Liver (tissue), 7 donors: ENCODE measurements at regions not wholly inside any gene's neighbourhood (a gene's known extent, or its start where the extent isn't known, plus 50 kb on each side); places are given as distances from the start of the nearest gene placed in this dataset.
"Not testable (repeated sequence)": the region's sequence is repeated elsewhere in the genome, so short reads cannot be mapped to it uniquely, and the experiment has no call there.

Experiments
- DNase-seq: peaks from one replicate; pipeline ENCODE4 v3.0.0-alpha.2; 2017; ENCODE audit warnings: low spot score
- H3K27ac ChIP-seq, 2 donors: one replicate each; pipeline ENCODE4 v1.7.0; 2013; ENCODE audit warnings: inconsistent platforms in 2 of 2, low read length in 2 of 2, control low read depth in 1 of 2, low read depth in 1 of 2, mild to moderate bottlenecking in 1 of 2
- H3K27me3 ChIP-seq, 4 donors: one replicate each; pipeline versions ENCODE4 v1.6.1 to v1.7.0; 2013; ENCODE audit warnings: low read length in 3 of 4, inconsistent platforms in 1 of 4, mild to moderate bottlenecking in 1 of 4, moderate library complexity in 1 of 4; ENCODE audit not compliant: control insufficient read depth in 4 of 4, insufficient read depth in 4 of 4
- H3K36me3 ChIP-seq, 4 donors: one replicate each; pipeline versions ENCODE4 v1.6.1 to v1.7.0; 2013; ENCODE audit warnings: low read length in 3 of 4, mild to moderate bottlenecking in 3 of 4, low read depth in 1 of 4, moderate library complexity in 1 of 4; ENCODE audit not compliant: control insufficient read depth in 4 of 4, insufficient read depth in 3 of 4
- H3K4me1 ChIP-seq, 4 donors: one replicate each; pipeline versions ENCODE4 v1.6.1 to v1.7.0; 2013; ENCODE audit warnings: low read length in 3 of 4, mild to moderate bottlenecking in 3 of 4, moderate library complexity in 1 of 4; ENCODE audit not compliant: control insufficient read depth in 4 of 4, insufficient read depth in 4 of 4
- H3K4me3 ChIP-seq, 3 donors: one replicate each; pipeline versions ENCODE4 v1.6.1 to v1.7.0; 2013; ENCODE audit warnings: low read length in 3 of 3, control low read depth in 1 of 3, low read depth in 1 of 3, mild to moderate bottlenecking in 1 of 3
- H3K9ac ChIP-seq, 2 donors: one replicate each; pipeline ENCODE4 v1.7.0; 2013; ENCODE audit warnings: low read length in 2 of 2, mild to moderate bottlenecking in 2 of 2, moderate library complexity in 2 of 2, control low read depth in 1 of 2, low read depth in 1 of 2
- H3K9me3 ChIP-seq, 4 donors: one replicate each; pipeline versions ENCODE4 v1.6.1 to v1.7.0; 2013; ENCODE audit warnings: low read length in 3 of 4; ENCODE audit not compliant: control insufficient read depth in 4 of 4
- FOXA1 ChIP-seq: IDR thresholded peaks from 2 replicates; pipeline ENCODE4 v1.6.1; 2016; ENCODE audit warnings: antibody characterized with exemption
- FOXA2 ChIP-seq: IDR thresholded peaks from 2 replicates; pipeline ENCODE4 v1.6.1; 2016; ENCODE audit warnings: antibody characterized with exemption
- GABPA ChIP-seq, 2 donors: IDR thresholded peaks in 1 of 2; conservative IDR thresholded peaks in 1 of 2; 2 replicates each; pipeline ENCODE4 v1.6.1; 2016; ENCODE audit warnings: antibody characterized with exemption in 2 of 2, mild to moderate bottlenecking in 1 of 2, moderate library complexity in 1 of 2
- HNF4A ChIP-seq, 2 donors: conservative IDR thresholded peaks; 2 replicates each; pipeline ENCODE4 v1.6.1; 2016; ENCODE audit warnings: antibody characterized with exemption in 2 of 2, mild to moderate bottlenecking in 2 of 2
- HNF4G ChIP-seq: IDR thresholded peaks from 2 replicates; pipeline ENCODE4 v1.6.1; 2016; ENCODE audit warnings: antibody characterized with exemption
- JUND ChIP-seq, 2 donors: IDR thresholded peaks; 2 replicates each; pipeline ENCODE4 v1.6.1; 2016; ENCODE audit warnings: antibody characterized with exemption in 2 of 2
- NR2F2 ChIP-seq: IDR thresholded peaks from 2 replicates; pipeline ENCODE4 v1.6.1; 2016; ENCODE audit warnings: antibody characterized with exemption
- RAD21 ChIP-seq, 2 donors: IDR thresholded peaks; 2 replicates each; pipeline ENCODE4 v1.6.1; 2016; ENCODE audit warnings: antibody characterized with exemption in 2 of 2, mild to moderate bottlenecking in 2 of 2
- RXRA ChIP-seq, 2 donors: IDR thresholded peaks; 2 replicates each; pipeline ENCODE4 v1.6.1; 2017 to 2018; ENCODE audit warnings: antibody characterized with exemption in 2 of 2, mild to moderate bottlenecking in 1 of 2
- SP1 ChIP-seq: IDR thresholded peaks from 2 replicates; pipeline ENCODE4 v1.6.1; 2018; ENCODE audit warnings: antibody characterized with exemption, mild to moderate bottlenecking
- TAF1 ChIP-seq: conservative IDR thresholded peaks from 2 replicates; pipeline ENCODE4 v1.6.1; 2016; ENCODE audit warnings: antibody characterized with exemption, mild to moderate bottlenecking
- YY1 ChIP-seq: IDR thresholded peaks from 2 replicates; pipeline ENCODE4 v1.6.1; 2016; ENCODE audit warnings: antibody characterized with exemption, mild to moderate bottlenecking
- WGBS: extraction: QIAGEN DNeasy Blood & Tissue Kit; methylation state at CpG from one replicate; pipeline ENCODE4 v1.1.7; 2013; 5-methylcytosine and 5-hydroxymethylcytosine counted together
- TF ChIP-seq, protein P1 (sequence below): IDR thresholded peaks from 2 replicates; pipeline ENCODE4 v1.6.1; 2016; ENCODE audit warnings: antibody characterized with exemption
- TF ChIP-seq, protein P2 (sequence below): IDR thresholded peaks from 2 replicates; pipeline ENCODE4 v1.6.1; 2016; ENCODE audit warnings: antibody characterized with exemption, mild to moderate bottlenecking
- donor health status: healthy.
- donor health status: healthy.
- donor health status: healthy.
- donor health status: healthy.

DNA sequence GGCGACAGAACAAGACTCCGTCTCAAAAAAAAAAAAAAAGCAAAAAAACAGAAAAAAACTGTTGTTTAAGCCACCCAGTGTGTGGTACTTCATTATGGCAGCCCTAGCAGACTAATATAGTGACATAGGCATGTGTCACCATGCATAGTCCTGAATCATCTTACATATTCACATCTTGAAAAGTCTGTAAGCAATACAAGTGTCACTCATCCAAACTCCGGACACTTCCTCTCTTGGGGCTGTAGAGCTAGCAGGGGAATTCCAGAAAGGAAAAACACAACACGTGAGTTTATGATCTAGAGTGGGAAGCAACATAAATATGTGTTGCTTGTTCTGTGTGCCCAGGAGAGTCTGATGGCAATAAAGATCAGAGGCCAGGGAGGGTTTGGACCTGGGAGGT, 81.6 kb upstream of the KCNE2 start (continued):
- no peak for TF ChIP-seq FOXA2
- TF ChIP-seq SP1, result no peak
- no peak for TF ChIP-seq YY1
- TF ChIP-seq RAD21 (IDR thresholded peaks at IDR 0.05), result no peak
- TF ChIP-seq, protein P1, sequence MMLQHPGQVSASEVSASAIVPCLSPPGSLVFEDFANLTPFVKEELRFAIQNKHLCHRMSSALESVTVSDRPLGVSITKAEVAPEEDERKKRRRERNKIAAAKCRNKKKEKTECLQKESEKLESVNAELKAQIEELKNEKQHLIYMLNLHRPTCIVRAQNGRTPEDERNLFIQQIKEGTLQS, result no peak
- TF ChIP-seq FOXA1, result no peak
- no peak for TF ChIP-seq HNF4G
- no peak for TF ChIP-seq TAF1
- TF ChIP-seq JUND (IDR thresholded peaks at IDR 0.05), result no peak

DNA sequence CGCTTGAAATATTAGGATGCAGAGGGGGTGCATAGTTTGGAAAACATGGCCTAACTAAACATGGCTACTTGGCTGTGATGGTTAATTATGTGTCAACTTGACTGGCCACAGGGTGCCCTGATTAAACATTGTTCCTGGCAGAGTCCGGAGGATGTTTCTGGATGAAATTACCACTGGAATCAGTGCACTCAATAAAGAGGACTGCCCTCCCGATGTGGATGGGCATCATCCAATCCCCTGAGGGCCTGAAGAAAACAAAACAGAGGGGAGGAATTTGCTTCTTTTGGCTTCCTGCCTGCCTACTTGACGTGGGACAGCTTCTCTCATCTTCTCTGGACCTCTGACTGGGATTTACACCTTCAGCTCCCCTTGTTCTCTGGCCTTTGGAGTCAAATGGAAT, 79.1 kb upstream of the KCNE2 start:
- peaks cover 6 to 17% (median 15%) of the 10 kb centered on the region in 4 donors for H3K4me1 ChIP-seq
- no peaks in the 10 kb centered on the region for H3K36me3 ChIP-seq
- peak in 1 of 2 donors; percentile 4 for TF ChIP-seq RXRA (IDR thresholded peaks at IDR 0.05)
- TF ChIP-seq HNF4G, result no peak
- H3K27ac ChIP-seq, result no peak overlapping the region
- WGBS, result 44% methylated on average over 4 of the region's 4 CpGs
- H3K4me3 ChIP-seq, result no peak overlapping the region
- no peak overlapping the region for H3K9ac ChIP-seq
- H3K9me3 ChIP-seq, result no peaks in the 10 kb centered on the region
- H3K27me3 ChIP-seq, result no peaks in the 10 kb centered on the region
- DNase-seq, result no peak

DNA sequence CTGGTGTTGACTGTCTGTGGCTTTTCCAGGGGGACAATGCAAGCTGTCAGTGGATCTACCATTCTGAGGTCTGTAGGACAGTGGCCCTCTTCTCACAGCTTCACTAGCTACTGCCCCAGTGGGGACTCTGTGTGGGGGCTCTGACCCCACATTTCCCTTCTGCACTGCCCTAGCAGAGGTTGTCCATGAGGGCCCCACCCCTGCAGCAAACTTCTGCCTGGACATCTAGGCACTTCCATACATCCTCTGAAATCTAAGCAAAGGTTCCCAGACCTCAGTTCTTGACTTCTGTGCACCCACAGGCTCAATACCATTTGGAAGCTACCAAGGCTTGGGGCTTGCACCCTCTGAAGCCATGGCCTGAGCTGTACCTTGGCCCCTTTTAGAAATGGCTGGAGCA, 75.8 kb upstream of the KCNE2 start:
- H3K9me3 ChIP-seq, H3K4me1 ChIP-seq, H3K4me3 ChIP-seq, DNase-seq, H3K27ac ChIP-seq, H3K36me3 ChIP-seq, H3K27me3 ChIP-seq, H3K9ac ChIP-seq: not testable (repeated sequence)

DNA sequence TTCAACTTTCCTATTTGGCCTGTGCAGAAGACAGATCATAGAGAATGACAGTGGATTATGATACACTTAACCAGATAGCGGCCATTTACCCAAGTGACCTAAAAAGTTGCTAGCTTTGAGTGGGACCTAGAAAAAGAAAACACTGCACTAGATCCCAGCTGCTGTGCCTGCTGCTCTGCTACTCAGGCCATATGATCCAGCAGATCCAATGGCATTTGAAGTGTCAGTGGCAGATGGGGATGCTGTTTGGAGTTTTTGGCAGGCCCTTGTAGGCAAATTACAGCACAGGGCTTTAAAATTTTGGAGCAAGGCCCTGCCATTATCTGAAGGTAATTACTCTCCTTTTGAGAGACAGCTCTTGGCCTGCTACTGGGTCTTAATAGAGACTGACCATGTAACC, 74.0 kb upstream of the KCNE2 start:
- H3K9me3 ChIP-seq, result no peaks in the 10 kb centered on the region
- TF ChIP-seq RAD21 (IDR thresholded peaks at IDR 0.05), result no peak
- TF ChIP-seq, protein P1, result no peak
- no peak for TF ChIP-seq GABPA (IDR thresholded peaks at IDR 0.05 in 1 of 2, conservative IDR thresholded peaks at IDR 0.05 in 1 of 2)
- no peak for TF ChIP-seq HNF4A (conservative IDR thresholded peaks at IDR 0.05)
- TF ChIP-seq NR2F2, result no peak
- no peak for TF ChIP-seq FOXA2
- TF ChIP-seq, protein P2, sequence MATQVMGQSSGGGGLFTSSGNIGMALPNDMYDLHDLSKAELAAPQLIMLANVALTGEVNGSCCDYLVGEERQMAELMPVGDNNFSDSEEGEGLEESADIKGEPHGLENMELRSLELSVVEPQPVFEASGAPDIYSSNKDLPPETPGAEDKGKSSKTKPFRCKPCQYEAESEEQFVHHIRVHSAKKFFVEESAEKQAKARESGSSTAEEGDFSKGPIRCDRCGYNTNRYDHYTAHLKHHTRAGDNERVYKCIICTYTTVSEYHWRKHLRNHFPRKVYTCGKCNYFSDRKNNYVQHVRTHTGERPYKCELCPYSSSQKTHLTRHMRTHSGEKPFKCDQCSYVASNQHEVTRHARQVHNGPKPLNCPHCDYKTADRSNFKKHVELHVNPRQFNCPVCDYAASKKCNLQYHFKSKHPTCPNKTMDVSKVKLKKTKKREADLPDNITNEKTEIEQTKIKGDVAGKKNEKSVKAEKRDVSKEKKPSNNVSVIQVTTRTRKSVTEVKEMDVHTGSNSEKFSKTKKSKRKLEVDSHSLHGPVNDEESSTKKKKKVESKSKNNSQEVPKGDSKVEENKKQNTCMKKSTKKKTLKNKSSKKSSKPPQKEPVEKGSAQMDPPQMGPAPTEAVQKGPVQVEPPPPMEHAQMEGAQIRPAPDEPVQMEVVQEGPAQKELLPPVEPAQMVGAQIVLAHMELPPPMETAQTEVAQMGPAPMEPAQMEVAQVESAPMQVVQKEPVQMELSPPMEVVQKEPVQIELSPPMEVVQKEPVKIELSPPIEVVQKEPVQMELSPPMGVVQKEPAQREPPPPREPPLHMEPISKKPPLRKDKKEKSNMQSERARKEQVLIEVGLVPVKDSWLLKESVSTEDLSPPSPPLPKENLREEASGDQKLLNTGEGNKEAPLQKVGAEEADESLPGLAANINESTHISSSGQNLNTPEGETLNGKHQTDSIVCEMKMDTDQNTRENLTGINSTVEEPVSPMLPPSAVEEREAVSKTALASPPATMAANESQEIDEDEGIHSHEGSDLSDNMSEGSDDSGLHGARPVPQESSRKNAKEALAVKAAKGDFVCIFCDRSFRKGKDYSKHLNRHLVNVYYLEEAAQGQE, result no peak
- no peak for DNase-seq

More for the DNA sequence above, 74.0 kb upstream of the KCNE2 start:
- H3K4me3 ChIP-seq, result no peak overlapping the region
- no peak overlapping the region for H3K9ac ChIP-seq
- no peaks in the 10 kb centered on the region for H3K27me3 ChIP-seq
- no peaks in the 10 kb centered on the region for H3K4me1 ChIP-seq
- 96% methylated on average over 1 of the region's 1 CpG for WGBS
- H3K36me3 ChIP-seq, result no peaks in the 10 kb centered on the region
- no peak overlapping the region for H3K27ac ChIP-seq
